ENCODE measurements at regions not wholly inside any gene's neighbourhood (a gene's known extent, or its start where the extent isn't known, plus 50 kb on each side); places are given as distances from the start of the nearest gene placed in this dataset.

DNA sequence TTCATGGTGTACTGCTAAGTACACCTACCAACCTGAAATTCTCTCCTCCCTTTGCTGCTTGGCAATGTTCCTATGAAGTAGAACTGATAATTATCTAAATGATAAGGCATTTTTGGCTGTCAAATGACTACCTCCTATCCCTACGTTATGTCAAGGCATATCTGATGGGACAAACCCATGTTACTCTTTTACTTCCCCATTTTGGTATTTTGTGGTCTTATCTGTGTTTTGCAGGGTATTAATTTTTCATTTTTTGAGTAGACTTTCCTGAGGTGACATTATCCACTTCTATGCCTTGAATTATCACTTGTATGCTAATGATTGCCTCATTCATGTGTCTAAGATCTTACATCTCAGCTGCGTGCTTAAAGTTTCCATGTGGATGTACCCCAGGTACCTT is 499.6 kb upstream of the B3GALT2 start:
- TF ChIP-seq POLR2A (IDR thresholded peaks at IDR 0.05): no peak
- TF ChIP-seq, protein P1, sequence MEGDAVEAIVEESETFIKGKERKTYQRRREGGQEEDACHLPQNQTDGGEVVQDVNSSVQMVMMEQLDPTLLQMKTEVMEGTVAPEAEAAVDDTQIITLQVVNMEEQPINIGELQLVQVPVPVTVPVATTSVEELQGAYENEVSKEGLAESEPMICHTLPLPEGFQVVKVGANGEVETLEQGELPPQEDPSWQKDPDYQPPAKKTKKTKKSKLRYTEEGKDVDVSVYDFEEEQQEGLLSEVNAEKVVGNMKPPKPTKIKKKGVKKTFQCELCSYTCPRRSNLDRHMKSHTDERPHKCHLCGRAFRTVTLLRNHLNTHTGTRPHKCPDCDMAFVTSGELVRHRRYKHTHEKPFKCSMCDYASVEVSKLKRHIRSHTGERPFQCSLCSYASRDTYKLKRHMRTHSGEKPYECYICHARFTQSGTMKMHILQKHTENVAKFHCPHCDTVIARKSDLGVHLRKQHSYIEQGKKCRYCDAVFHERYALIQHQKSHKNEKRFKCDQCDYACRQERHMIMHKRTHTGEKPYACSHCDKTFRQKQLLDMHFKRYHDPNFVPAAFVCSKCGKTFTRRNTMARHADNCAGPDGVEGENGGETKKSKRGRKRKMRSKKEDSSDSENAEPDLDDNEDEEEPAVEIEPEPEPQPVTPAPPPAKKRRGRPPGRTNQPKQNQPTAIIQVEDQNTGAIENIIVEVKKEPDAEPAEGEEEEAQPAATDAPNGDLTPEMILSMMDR (IDR thresholded peaks at IDR 0.05): no peak

Data from heart left ventricle (tissue), 13 donors.